ENCODE measurements at regions not wholly inside any gene's neighbourhood (a gene's known extent, or its start where the extent isn't known, plus 50 kb on each side); places are given as distances from the start of the nearest gene placed in this dataset.

DNA sequence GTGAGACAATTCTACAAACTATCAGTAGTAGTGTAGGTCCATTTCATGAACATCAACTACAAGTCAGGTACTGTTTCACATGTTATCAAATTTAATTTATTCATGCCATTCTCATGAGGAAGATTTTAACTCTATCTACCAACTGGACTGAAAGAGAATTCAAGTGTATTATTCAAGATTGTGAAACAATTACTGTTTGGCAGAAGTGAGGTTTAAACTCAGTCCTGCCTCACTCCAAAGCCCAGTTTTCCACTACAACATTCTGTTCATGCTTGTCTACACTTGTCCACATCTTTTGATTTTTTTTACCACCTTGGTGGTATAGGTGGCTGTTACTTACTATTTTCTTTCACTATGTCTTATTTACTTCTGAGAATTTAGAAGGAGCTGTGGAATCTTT, 272.9 kb downstream of the TGFB2 start:
- DNase-seq (ENCODE audit: extremely low read depth in 1 of 11, low read depth in 9 of 11, low spot score in 4 of 11): no peak

DNA sequence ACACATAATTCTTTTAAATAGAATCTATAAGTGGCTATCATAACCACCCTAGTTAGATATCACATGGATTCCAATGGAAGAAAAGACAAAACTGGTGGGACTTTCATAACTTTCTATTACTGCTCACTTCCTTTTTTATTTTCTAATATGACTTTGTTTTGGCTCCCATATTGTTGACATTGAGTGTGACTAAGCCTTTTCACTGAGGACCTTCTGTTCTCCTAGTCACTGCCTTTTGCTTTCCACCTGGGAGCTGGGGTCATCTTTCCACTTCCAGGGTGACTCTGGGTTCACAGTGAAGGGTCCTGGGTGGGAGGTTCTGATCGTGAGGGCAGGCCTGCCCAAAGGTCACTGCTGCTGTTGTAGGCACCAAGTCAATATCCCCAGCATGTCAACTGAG, 275.8 kb downstream of the TGFB2 start:
- no peak for DNase-seq (ENCODE audit: extremely low read depth in 1 of 11, low read depth in 9 of 11, low spot score in 4 of 11)

DNA sequence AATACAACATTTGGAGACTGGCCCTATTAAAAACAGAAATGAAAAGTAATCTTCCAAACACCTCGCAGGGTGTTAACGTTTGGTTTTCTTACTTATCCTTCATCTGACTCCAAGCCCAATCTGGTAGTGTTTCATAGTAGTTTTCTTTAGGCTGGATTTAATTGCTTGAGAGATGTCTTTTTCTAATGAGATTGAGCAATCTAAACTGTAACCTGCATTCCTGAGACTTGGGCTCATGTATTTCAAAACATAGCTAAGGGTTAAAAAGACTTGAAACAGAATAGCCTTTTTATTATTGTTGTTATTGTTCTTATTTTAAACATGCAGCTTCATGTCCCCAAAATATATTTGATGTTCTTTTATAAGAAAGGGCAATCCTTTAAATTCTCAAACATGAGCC, 278.9 kb downstream of the TGFB2 start:
- DNase-seq (ENCODE audit: extremely low read depth in 1 of 11, low read depth in 9 of 11, low spot score in 4 of 11): no peak

DNA sequence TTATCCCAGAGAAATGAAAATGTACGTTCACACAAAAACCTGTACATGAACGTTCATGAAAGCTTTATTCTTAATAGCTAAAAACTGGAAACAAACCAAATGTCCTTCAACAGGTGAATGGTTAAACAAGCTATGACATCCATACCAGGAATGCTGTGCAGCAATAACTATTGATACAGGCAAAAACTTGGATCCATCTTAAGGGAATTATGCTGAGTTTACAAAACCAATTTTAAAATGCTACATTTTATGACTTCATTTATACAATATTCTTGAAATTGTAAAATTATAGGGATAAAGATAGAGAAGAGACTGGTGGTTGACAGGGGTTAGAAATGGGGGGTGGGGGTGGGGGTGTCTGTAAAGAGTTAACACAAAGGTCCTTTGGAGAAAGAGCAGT, 280.3 kb downstream of the TGFB2 start:
- DNase-seq (ENCODE audit: extremely low read depth in 1 of 11, low read depth in 9 of 11, low spot score in 4 of 11): no peak

DNA sequence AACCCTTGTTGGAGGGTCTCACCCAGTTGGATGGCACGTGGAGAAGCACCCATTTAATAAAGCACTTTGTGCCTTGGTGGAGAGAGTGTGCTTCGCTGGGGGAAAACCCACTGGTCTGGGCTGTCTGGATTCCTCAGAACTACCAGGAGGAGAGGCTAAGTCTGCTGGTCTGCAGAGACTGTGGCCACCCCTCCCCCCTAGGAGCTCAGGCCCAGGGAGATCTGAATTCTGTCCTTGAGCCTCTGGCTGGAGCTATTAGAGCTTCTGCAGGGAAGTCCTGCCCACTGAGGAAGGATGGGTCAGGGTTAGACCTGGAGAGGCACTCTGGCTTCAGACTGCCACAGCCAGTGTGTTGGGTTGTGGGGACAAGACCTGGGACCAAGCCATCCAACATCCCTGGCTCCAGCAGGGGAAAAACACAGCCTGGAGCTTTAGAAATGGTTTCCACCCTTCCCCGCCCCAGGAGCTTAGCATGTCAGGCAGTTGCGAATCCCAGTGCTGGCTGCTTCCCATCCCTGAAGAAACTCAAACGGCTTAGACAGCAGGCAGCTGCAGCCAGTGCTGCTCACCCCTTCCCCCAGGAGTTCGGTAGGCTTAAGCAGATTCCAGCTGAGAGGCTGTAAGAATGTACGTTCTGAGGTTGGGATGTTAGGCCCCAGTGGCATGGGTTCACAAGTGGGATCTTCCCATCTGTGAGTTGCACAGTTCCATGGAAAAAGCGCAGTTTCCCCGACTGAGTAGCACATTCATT, 288.3 kb downstream of the TGFB2 start:
- peak in 4 of 11 donors; percentile 1 to 23 (median 10) for DNase-seq (ENCODE audit: extremely low read depth in 1 of 11, low read depth in 9 of 11, low spot score in 4 of 11)

DNA sequence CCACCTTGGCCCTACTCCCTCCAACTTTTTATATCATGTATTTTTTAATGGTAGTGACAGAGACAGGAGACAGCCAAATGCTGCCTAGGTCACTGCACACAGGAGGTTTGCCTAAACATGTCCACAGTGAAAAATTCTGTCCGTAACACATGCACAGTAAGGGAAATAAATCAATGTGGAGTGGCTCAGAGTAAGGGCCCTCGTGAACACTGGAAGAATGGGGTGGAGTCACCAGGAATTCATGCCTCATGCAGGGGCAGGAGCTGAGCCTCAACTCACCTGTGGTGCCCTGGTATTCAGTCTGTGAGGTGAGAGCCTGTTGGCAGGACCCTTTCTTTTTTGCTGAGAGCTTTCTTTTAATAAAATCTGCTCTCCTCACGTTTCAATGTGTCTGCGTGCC, 289.1 kb downstream of the TGFB2 start:
- no peak for DNase-seq (ENCODE audit: extremely low read depth in 1 of 11, low read depth in 9 of 11, low spot score in 4 of 11)

DNA sequence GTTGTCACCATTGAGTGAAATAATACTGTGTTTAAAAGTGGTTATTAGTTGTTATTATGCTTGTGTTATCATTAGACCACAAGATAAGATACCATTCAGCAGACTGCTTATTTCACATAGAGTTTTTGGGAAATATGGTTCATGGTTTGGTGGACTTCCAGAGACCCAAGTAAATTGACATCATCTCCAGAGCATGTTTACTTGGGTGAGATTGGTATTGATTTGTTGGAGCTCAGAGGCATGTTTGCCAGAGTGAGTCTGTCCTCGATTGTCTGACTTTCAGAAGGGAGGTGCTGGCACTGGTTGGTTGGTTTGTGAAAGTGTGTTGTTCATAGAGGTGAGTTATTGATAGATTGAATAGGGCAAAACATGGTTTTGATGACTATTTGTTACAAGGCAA, 291.4 kb downstream of the TGFB2 start:
- DNase-seq (ENCODE audit: extremely low read depth in 1 of 11, low read depth in 9 of 11, low spot score in 4 of 11): no peak

DNA sequence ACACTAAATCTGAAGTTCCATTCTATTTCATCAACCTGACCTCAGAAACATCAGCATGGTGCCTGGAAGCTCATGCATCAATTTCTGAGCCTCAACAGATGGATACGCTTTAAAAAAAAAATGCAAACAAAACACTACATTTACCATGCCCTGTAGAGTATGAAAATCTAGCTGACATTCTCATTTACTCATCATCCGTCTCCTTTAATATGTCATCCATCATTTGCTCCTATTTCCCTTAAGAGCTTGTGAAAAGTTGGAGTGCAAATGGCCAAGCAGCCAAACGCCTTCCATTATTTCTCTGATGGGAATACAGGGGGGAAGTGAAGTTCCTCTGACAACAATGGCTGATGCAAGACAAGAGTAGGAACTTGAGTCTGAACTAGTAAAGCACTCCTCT, 295.0 kb downstream of the TGFB2 start:
- DNase-seq (ENCODE audit: extremely low read depth in 1 of 11, low read depth in 9 of 11, low spot score in 4 of 11): no peak

DNA sequence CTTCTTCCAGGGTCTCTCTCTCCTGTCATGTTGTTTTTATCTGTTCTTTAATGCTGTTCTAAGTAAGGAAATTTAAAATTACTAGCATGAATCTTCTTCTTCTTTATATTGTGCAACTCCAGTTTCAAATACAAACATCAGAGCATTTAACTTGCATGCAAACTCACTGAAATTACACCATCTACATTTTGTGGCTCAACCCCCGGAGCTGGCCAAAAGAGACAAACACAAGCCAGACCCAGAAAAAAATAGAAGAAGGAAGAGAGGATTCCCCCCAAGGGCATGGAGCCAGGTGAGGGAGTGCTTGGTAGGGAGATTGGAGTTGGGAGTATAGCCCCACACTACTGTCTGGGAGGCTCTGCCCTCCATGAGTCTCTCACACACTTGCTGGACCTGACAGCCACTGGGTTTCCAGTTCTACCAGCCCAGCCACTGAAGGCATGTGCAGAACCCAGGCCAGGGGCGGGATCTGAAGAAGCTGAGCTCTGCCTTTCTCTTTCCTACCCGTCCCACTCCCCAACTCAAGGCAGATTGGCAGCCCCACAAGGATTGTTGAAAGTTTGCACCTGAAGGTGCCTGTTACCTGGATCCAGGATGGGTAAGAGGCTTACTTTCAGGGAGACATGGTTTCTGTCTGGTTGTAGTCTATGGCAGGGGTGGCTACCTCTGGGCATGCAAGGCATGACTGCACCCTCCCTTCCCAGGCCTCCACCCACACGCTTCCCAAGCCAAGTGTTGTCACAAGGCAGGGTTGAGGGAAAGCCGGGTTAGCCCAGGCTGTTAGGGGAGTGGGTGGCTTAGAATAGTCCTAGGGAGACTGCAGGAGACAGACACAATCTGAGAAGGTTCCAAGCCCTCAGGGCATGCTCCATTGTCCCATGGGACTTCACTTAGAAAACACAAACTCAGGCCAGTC, 297.2 kb downstream of the TGFB2 start:
- DNase-seq (ENCODE audit: extremely low read depth in 1 of 11, low read depth in 9 of 11, low spot score in 4 of 11): no peak

DNA sequence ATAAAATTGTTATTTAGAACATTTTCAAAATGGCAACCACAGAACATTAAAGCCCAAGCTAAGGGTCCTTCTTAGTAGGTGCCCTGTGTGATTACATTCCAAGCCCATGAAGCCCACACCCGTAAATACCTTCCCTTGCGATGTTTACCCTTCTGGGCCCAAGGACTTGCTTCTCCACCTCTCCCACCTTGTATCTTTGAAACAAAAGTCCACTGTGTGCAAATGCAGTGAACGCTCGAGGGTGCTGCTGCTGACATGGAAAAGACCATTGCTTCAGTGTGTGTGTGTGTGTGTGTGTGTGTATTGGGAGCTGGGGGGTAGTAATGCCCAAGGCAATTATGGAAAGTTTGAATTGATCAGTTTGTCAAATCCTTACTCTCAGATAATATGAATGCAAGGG, 298.1 kb downstream of the TGFB2 start:
- no peak for DNase-seq (ENCODE audit: extremely low read depth in 1 of 11, low read depth in 9 of 11, low spot score in 4 of 11)

DNA sequence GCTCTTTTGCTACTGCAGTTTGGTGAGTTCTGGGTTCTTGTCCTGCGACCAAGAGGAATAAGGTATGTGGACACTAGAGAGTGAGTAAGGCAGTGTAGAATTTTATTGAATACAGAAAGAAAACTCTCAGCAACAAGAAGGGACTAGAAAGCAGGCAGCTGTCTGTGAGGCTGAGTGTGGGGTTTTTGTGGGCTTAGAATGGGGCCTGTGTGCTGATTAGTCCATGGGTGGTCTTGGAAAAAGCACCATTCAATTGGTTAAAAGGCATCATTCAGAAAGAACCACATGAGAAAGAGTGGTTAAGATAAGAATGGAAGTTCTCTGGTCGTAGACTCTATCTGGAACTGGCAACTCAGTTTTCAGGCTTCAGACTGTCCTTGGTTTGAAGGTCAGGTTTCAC, 298.8 kb downstream of the TGFB2 start:
- DNase-seq (ENCODE audit: extremely low read depth in 1 of 11, low read depth in 9 of 11, low spot score in 4 of 11): no peak

DNA sequence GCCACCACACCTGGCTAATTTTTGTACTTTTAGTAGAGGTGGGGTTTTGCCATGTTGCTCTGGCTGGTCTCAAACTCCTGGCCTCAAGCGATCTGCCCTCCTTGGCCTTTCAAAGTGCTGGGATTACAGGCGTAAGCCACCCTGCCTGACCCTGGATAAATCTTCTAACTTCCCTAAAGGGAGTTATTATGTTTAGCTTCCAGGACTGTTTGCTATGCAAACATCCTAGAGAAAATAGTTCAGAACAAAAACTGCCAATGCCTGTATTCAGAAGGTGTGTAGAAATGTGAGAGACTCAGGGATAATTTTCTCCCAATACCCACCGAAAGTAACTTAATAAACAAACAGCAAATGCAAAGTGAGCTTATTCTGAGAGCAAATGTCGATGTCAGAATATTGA, 301.2 kb downstream of the TGFB2 start:
- no peak for DNase-seq (ENCODE audit: extremely low read depth in 1 of 11, low read depth in 9 of 11, low spot score in 4 of 11)

DNA sequence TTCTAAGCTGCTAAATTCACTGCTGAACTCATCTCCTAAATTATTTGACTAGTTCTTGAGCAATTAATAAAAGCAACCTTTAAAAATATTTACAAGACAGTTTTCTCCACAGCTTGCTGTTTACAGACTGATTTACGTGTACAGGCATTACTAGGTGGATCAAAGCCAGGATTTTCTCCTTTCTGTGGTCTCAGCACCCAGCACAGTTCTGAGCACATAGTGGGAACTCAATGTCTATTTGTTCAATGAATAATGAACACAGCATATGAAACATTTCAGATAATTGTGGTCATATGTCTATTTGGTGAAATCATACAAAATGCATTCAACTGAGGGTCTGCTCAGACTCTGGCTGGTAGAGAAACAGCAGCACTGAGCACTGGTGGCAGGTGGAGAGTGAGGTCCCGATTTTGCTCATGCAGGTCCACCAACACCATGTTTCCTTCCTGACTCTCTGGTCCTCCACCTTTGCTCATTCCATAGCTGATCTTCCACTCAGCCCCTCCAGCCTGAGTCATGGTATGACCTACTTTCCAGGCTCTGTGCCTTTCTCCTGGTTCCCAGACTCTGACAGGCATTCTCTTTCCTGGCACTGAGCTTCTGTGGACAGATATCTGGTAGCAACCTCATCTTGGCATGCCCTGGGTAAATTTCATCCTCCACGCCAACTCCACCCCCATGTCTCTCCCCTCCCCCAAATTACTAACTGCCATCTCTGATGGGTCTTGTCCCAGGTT, 311.3 kb downstream of the TGFB2 start:
- no peak for DNase-seq (ENCODE audit: extremely low read depth in 1 of 11, low read depth in 9 of 11, low spot score in 4 of 11)

DNA sequence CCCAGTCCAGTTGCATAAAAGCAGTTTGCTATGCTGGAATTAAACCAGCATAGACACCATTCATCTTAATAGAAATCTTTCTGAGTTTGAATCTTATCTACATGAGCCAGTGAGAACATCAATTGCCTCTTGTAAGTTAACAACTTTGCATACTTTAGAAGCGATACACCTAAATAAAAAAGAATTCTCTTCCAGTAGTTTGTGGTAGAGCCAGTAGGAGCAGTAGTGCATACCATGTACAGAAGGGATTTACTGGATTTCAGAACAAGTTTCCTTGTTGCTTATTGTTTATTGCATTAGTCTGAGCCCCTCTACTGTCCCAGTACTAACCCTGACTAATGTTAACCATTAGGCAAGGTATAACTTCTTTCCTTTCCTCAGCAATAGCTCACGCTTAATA, 313.1 kb downstream of the TGFB2 start:
- no peak for DNase-seq (ENCODE audit: extremely low read depth in 1 of 11, low read depth in 9 of 11, low spot score in 4 of 11)

DNA sequence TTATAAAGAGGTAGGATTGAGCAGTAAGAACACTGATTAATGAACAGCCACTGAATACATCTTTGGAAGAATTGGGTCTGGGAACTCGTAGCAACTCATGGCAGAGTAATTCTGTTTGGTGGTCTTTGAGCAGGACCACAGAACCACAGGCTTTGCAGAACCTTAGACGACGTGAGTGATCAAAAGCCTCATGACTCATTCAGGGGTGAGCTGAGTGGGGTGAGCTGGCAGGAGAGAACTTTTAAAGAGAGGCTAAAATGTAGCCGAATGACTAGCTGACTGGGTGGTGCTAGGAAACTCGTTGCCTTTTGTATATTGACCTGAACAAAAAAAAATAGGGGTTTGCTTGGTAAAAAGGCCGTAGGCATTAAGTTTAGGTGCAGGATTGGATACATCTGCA, 313.8 kb downstream of the TGFB2 start:
- no peak for DNase-seq (ENCODE audit: extremely low read depth in 1 of 11, low read depth in 9 of 11, low spot score in 4 of 11)

DNA sequence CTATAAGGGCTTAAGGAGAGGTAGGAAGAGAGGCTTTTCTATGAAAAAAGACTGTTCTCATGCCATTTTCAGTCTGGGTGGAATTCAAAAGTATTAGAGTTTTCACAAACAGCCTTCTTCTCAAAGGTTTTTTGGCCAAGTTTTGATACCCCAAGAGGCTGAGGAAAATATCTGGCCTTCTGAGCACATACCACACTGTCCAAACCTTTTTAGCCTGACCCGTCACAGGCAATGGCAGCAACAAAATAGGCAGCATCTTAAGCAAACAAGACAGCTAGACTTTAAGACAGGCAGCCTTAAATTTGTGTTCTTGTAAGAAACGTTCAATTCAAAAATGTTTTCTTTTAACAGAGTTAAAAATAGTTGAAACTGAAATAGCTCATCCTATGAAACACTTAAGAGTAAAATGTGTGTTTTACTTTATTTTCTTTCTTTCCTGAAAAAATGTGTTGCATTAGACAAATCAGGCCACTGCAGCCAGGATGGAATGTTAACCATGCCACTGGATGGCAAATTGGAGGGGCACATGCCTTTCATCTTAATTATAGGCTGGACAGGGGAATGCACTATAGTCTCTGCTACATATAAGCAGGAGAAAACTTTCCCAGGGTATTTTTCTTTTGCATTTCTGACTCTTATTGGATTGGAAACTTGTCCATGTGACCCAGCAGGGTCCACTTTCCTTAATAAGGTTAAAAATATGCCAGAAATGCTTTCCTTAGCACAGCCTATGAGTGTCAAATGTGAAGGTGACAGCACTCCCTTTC, 315.0 kb downstream of the TGFB2 start:
- DNase-seq (ENCODE audit: extremely low read depth in 1 of 11, low read depth in 9 of 11, low spot score in 4 of 11): no peak

DNA sequence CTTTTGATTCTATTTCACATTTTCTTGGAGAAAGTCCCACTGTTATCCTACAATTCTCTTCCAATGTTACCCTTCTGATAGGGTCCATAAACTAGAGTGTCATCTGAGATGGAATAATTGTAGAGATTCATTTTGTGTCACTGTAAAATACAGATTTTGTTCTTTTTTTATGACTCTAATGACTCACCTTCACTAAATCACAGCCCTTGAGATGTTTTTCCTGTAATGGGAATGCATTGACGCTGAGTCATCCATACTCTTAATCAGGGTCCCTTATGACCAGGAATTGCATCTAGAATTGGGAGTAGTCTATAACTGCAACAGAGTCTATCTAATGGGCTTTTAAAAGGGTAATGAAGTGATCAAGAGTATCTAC, 315.5 kb downstream of the TGFB2 start:
- DNase-seq (ENCODE audit: extremely low read depth in 1 of 11, low read depth in 9 of 11, low spot score in 4 of 11): no peak

DNA sequence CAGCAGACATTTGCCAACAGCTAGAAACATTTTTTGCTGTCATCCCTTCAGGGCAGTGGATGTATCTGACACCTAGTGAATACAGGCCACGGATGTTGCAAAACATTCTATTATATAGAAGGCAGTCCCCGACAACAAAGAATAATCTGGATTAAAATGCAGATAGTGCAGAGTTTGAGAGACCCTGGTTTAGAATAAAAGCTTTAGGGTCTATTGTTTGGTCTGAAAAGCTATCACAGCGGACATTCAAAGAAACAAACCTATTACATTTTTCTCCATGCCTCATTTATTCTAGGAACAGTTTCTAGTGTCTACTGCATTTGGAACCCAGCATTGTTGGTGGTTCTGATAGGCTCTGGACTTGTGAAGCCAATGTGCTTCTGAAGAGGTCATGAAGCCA, 316.3 kb downstream of the TGFB2 start:
- DNase-seq (ENCODE audit: extremely low read depth in 1 of 11, low read depth in 9 of 11, low spot score in 4 of 11): no peak
